ENCODE measurements at regions not wholly inside any gene's neighbourhood (a gene's known extent, or its start where the extent isn't known, plus 50 kb on each side); places are given as distances from the start of the nearest gene placed in this dataset.
A peak's percentile ranks its signal among the peaks of the same experiment; 100 is the strongest.

DNA sequence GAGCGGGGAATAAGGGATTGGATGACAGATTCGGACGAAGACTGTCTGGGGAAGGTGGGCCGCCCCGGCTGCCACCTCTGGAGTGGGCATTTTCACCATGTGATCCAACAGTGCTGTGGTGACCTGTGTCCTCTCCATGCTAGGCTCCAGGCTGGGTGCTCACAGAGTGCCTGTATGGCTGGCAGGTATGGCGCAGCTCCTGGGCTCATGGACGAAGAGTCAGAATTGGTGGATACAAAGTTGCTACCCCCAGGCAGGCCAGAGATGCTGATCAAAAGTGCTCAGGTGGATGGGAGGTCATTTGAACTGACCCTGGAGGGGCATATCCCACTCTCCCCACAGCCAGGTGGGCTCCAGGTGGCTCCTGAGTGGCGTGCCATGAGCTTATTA, 111.3 kb upstream of the UQCRFS1 start:
- no peak for DNase-seq

- DNase-seq = no peak
Observed at GRCh38 chr19:29324717-29325116, 111.8 kb upstream of the UQCRFS1 start.

GRCh38 chr19:29325241-29325975, 112.5 kb upstream of the UQCRFS1 start:
- no peak for DNase-seq

GRCh38 chr19:29326351-29326750, 113.4 kb upstream of the UQCRFS1 start:
- DNase-seq = no peak

DNA sequence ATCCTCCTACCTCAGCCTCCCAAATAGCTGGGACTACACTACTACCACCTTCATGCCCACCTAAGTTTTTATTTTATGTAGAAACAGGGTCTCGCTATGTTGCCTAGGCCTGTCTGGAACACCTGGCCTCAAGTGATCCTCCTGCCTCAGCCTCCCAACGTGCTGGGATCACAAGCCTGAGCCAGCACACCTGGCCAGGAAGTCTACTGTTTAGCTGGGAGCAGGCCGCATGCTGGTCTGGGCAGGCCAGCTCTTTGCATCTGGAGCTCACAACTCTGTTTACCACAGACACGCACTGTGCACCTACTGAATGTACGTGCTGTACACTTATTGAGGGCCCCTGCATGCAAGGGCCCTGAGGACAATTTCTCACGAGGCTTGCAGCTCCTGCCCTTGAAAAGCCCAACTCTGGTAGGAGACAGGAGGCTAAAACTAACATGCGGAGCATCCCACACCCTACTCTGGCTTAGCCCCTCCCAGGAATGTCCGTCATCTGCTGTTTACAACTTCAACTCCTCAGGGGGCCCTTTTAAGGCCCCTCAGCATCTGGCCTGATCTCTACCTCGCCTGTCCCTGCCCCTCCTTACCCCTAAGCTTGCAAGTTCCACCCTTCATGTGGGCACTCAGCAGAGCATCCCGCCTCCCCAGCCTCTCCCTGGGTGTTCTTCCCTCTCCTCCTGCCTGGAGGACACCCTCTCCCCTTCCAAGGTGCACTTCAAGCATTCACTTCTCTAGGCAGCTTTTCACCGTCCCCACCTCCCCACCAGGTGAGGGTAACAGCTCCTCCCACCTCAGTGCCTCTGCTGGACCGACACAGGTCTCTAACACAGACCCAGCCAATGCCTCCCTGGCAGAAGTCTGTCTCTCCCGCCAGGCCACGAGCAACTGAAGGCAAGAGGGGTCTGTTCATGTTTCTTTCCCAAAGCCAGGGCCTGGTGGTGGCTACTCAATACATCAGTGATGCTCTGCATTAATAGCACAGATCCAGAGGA, 114.2 kb upstream of the UQCRFS1 start:
- DNase-seq = no peak

- no peak for DNase-seq
Observed at GRCh38 chr19:29328586-29328985, 115.6 kb upstream of the UQCRFS1 start.

GRCh38 chr19:29329460-29330134, 116.6 kb upstream of the UQCRFS1 start:
- peak in 1 of 2 experiments; percentile 23 for DNase-seq

- DNase-seq = no peak
Observed at GRCh38 chr19:29336425-29336824, 123.5 kb upstream of the UQCRFS1 start.

DNA sequence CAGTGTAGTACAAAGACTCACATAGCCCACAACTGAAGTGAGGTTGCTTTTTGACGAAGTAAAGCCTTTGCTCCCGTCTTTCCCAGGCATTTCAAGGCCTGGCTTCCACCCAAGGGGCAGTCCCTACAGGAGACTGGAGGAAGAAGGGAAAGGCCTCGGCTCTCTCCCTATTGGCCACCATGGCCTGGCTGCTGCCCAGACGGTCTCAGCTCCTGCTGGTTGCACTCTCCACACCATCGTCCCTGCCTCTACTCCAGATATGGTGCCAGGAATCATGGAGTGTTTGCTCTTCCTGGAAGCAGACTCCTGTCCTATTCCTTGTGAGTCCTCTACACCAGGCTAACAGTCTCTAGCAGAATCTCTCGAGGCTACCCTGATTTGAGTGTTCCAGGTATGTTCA, 124.1 kb upstream of the UQCRFS1 start:
- no peak for DNase-seq

DNA sequence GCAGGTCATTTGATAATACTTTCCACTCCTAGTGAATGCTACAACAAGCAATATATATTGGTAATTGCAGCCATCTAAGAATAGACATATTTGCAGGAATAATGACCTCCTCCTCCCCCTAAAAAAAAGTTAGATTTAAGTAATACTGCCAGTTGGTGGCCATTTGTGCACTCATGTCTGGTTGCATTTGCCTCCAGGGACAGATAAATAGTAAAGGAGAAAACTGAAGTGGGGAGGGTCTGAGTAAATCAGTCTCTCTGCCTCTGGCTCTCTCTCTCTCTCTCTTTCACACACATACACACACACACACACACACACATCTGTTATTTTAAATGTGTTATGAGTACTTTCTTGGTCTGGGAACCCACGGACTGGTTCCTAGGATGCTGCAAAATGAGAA, 125.5 kb upstream of the UQCRFS1 start:
- DNase-seq = no peak

DNA sequence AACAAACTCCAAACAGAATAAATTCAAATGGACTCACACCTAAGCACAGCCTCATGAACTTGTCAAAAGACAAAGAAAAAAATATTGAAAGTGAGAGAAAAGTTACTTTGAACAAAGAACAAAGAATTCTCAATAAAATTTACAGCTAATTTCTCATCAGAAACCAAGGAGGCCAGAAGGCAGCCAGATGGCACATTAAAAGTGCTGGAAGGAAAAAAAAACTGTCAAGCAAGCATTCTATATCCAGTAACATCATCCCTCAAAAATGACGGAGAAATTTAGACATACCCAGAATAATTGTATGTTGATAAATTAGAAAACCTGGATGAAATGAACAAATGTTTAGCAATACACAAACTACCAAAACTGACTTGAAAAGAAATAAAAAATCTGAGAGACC, 129.8 kb upstream of the UQCRFS1 start:
- DNase-seq = no peak

DNA sequence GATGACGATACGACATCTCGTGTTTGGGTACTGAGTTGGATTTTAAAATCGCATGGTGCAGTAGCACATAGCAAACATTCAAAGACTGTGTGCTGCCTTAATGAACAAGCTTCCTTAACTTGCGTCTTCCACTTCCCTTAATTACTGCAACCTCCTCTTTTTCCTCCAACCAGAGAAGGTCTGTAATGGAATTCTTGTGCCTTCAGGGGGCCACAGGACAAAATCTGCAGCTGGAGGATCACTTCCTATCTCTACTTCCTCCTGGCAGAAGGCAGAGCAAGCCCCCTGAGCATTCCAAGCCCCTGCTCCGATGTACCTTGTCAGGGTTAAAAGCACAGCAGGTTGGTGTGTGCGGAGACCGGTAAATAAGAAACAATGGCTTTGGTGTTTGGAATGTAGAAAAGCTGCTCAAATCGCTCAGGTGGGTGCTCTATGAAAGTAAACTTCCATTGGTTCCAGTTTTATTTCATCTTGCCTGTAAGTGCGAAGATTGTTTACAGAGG, 151.3 kb upstream of the UQCRFS1 start:
- DNase-seq = no peak

GRCh38 chr19:29364999-29365398, 152.0 kb upstream of the UQCRFS1 start:
- no peak for DNase-seq

DNA sequence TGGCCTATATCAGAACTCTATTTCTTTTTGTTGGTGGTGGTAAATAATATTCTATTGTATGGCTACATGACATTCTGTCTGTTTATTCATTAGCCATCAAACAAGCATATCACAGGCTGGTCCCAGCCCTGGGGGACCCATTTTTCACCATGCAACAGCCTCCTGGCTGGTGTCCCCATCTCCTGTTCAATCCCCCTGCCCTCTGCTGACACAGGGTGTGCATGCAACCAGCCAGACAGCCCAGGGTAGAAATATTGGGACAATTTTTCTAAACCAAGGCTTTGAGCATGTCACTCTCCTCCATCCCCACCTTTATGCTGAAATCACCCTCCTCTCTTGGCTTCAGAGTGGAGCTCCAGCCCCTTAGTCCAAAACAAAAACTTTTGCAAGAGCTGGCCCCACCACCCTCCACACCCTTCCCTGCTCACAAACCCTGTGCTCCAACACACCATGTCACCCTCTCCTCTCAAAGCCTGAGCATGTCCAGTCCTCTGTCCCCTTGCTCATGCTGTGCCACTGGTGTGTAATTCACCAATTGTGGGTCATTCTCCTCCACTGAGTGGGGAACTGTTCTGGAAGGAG, 153.0 kb upstream of the UQCRFS1 start:
- no peak for DNase-seq

DNA sequence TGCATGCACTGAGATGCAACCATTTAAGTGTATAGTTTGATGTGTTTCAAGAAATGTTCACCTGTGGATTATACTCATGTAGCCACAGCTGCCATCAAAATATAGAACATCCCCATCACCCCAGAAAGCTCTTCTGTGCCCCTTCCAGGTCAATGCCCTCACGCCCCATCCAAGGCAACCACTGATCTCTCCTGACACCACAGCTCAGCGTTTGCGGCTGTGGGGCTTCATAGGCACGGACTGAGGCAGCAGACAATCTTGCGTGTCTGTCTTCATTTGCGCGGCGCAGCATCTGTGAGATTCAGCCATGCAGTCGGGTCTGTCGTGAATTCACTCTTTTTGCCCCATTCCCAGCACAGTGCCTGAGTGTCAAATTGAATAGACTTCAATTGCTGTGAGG, 153.8 kb upstream of the UQCRFS1 start:
- DNase-seq = no peak

- no peak for DNase-seq
Observed at GRCh38 chr19:29367791-29368222, 154.9 kb upstream of the UQCRFS1 start.

- DNase-seq = no peak
Observed at GRCh38 chr19:29370276-29370675, 155.5 kb upstream of the VSTM2B start.

GRCh38 chr19:29371251-29372090, 154.3 kb upstream of the VSTM2B start:
- no peak for DNase-seq

GRCh38 chr19:29372091-29372415, 153.7 kb upstream of the VSTM2B start:
- DNase-seq = no peak

- no peak for DNase-seq
Observed at GRCh38 chr19:29372461-29372860, 153.3 kb upstream of the VSTM2B start.

- DNase-seq = peak in 1 of 2 experiments; percentile 4
Observed at GRCh38 chr19:29372921-29373797, 152.6 kb upstream of the VSTM2B start.
